ENCODE measurements at regions not wholly inside any gene's neighbourhood (a gene's known extent, or its start where the extent isn't known, plus 50 kb on each side); places are given as distances from the start of the nearest gene placed in this dataset.

DNA sequence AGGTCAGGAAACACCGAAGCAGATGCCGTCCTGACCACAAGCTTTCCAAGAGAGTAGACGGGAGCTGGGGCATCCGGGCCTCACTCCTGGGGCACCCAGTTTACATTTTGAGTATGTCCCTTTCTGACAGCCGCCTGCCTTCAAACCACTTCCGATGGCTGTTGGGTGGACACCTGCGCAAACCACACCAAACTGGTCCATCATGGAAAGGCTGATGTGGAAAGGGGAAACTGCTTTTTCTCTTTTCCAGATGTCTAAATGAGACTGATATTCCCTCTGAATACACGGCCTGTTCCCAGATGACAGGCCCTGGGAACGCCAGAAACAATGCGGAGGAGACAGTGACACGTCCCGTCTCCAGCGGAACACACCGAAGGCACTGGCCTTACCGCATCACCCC, 290.0 kb upstream of the SALL3 start:
- no peak for DNase-seq (ENCODE audit: low read depth)

DNA sequence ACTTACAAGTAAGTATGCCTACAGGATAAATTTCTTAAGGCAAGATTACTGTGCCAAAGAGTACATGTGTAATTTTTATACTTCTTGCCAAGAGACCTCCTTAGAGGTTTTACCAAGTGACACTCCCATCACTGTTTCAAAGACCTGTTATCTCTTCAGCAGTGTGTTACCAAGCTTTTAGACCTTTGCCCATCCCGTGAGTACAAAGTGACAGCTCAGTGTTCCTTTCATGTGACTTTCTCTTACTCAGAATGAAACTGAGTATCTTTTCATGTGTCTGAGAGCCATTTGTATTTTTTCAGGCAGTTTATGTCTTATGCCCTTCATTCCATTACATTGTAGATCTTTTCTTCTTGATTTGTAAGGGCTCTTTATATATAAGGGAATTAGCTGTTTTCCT, 287.5 kb upstream of the SALL3 start:
- no peak for DNase-seq (ENCODE audit: low read depth)

DNA sequence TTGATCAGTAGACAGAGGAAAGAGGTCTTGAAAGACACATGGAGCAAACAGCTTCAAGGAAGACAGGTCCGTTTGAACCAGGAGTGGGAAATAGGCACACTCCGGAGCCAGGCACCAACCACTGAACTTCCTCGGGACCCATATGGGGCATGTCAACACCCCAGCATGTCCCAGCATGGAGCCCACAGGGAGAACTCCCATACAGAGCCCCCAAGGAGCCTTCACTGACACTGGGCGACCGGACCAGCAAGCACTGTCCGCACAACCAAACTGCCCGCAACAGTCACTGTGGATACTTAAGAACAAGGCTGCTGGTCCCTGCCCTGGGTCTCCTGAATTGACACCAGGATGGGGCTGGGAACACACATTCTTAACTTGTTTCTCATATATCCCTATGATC, 286.2 kb upstream of the SALL3 start:
- DNase-seq (ENCODE audit: low read depth), result no peak

DNA sequence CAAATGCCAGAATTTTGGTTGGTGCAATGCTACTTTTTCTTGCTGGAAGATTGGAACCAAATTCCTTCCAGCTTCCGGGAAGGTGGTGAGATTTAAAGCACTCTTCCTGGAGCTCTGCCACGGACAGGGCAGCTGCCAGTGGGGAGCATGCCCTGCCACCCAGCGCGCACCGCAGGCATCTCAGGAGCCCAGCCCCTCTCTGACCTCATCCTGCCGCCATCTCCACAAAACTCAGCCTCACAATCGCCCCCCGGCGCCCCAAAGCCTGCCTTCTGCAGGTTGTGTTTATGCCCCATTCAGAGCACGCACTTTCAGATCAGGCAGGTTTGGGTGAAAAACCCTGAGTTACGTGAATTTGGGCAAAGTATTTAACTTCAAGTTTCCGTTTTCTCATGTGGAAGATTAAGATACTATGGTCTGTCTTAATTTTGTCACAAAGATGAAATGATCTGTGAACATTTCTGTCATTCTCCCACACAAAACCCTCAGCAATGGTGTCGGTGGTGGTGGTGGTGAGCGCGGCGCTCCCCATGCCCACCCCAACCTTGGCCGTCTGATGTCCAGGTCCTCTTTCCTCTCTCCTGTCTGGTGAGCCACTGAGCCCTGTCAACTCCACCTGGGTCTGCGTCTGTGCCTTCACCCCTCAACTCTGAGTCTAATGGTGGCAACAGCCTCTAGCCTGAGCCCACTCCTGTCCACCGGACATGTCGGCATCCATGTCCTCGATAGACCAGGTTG, 282.8 kb upstream of the SALL3 start:
- no peak for DNase-seq (ENCODE audit: low read depth)

GRCh38 chr18:78697446-78697845, 282.2 kb upstream of the SALL3 start:
- no peak for DNase-seq (ENCODE audit: low read depth)

DNA sequence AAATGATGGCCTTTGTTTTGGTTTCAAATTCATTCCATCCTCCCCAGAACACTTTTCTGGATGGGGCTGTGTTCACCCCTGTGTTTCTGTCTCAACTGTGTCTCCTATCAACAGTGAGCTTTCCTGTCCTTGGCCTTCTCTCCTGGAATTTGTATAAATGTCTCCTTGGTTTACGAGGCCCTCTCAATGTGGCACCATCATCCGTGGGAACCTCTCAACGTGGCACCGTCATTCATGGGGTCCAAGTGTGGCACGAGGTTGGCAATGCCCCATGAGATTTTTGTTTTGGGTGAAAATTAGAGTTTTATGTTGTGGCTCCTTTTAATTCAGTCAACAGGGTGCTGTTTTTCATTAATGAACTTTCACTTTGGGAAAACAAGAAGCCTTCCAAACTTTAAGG, 280.7 kb upstream of the SALL3 start:
- DNase-seq (ENCODE audit: low read depth), result no peak

GRCh38 chr18:78699499-78699898, 280.1 kb upstream of the SALL3 start:
- no peak for DNase-seq (ENCODE audit: low read depth)

- no peak for DNase-seq (ENCODE audit: low read depth)
These were observed 277.7 kb upstream of the SALL3 start for GRCh38 chr18:78701771-78702396.

- DNase-seq (ENCODE audit: low read depth), result no peak
These were observed 276.3 kb upstream of the SALL3 start for GRCh38 chr18:78703291-78703690.

- DNase-seq (ENCODE audit: low read depth), result no peak
These were observed 274.6 kb upstream of the SALL3 start for GRCh38 chr18:78704971-78705461.

- DNase-seq (ENCODE audit: low read depth), result no peak
These were observed 270.3 kb upstream of the SALL3 start for GRCh38 chr18:78709261-78709809.

- no peak for DNase-seq (ENCODE audit: low read depth)
These were observed 268.3 kb upstream of the SALL3 start for GRCh38 chr18:78711316-78711715.

DNA sequence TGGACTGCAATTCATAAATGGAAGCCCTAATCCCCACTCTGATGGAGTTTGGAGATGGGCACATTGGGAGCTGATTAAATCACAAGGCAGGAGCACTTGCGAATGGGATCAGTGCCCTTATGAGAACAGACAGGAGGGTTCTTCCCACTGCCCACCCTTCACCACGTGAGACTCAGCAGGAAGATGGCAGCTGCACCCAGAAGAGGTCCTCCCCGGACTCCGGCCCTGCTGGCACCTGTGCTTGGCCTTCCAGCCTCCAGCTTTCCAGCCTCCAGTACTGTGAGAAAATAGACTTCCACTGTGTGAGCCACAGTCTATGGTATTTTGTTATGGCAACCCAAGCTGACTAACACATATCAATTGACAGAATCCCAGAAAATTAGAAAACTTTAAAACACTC, 267.6 kb upstream of the SALL3 start:
- DNase-seq (ENCODE audit: low read depth), result no peak

DNA sequence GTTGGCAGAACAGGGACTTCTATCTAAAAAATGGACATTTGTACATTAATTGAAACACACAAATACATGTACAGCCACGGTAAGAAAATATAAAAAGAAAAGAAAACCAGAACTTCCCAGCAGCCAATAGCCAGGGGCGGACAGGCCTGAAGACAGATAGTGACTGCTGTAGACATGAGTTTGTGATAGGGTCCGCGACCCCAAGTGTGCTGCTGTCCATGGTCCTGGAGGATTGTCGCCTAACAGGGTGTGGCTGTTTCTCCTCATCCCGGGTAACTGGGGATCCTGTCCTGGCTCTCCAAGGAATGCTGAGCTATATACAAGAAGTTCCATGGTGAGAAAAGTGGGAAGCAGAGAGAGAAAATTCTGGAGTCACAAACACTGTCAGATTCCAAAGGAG, 266.5 kb upstream of the SALL3 start:
- no peak for DNase-seq (ENCODE audit: low read depth)

- no peak for DNase-seq (ENCODE audit: low read depth)
These were observed 265.9 kb upstream of the SALL3 start for GRCh38 chr18:78713726-78714125.

GRCh38 chr18:78716022-78716421, 263.6 kb upstream of the SALL3 start:
- DNase-seq (ENCODE audit: low read depth), result no peak

DNA sequence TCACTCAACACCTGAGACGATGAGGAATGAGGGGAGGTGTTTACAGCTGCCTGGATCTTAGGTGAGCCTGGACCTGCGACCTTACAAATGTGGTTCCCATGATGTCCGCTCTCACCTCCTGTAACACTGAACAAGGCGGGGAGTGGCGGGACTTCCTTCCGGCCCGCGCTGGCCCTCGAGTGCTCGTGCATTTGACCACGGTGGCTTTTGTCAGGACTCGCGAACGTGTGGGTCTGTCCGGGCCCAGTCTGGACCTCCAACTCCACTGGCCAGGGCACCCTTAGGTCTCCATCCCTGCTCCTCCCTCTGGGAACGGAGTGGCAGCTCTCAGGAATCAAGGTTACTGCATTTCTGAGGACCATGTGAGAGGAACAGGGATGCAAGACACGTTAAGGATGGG, 263.0 kb upstream of the SALL3 start:
- DNase-seq (ENCODE audit: low read depth), result no peak

GRCh38 chr18:78717051-78717765, 262.4 kb upstream of the SALL3 start:
- no peak for DNase-seq (ENCODE audit: low read depth)

GRCh38 chr18:78717766-78718150, 261.9 kb upstream of the SALL3 start:
- no peak for DNase-seq (ENCODE audit: low read depth)

DNA sequence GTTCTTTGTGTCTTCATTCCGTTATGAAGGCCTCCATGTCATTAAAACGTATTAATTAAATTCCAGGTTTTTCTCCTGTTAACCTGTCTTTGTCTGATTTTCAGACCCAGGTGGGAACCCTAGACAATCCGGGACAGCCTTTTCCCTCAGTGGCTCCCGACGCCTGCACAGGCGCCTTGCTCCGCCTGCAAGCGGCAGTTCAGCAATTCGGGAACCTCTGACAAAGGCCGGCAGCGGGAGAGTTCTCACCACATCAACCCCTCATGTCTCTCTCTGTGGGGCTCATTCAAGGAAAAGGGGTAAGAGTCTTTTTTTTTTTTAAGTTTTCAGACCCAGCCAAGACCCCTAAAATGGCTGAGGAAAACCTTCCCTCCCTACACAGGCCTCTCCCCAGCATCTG, 259.8 kb upstream of the SALL3 start:
- no peak for DNase-seq (ENCODE audit: low read depth)

DNA sequence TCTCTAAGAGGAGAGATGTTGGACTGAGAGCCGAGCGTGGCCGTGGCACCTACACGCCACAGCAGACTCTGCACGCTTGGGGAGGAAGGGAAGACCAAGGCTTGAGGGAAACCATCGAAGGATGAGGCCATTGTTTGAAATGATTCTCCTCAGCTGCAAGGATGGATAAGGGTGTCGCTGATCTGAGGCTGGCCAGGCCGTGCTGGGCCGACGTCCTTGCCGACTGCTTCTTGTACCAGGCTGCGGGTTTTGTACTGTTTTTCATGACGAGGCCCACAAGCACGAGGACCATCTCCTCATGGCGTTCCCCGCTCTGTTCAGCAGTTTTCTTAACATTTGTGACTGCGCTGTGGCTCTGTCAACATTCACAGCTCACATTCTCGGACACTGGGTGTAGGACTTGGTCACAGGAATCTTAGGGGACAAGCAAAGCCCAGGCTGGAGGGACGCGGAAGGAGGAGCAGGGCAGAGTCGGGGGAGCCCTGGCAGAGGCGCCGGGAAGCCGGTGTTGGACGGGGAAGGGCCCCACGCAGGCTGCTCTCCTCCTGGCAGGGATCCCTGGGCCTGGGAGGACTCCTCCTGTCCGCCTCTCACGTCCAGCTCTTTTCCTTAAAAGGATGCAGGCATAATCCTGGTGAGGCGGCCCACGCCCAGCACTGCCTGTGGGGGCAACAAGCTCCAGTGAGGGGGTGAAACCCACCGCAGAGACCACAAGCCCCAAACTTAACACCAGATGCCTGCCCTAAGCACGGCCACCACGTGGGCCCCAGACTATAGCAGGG, 259.0 kb upstream of the SALL3 start:
- no peak for DNase-seq (ENCODE audit: low read depth)

Measured in forelimb muscle (tissue), 1 donor.